Adipocyte (in vitro differentiated cells): ENCODE measurements at regions not wholly inside any gene's neighbourhood (a gene's known extent, or its start where the extent isn't known, plus 50 kb on each side); places are given as distances from the start of the nearest gene placed in this dataset.

Experiments used
- DNase-seq: peaks from one replicate; pipeline ENCODE4 v3.0.0-alpha.2; 2015; ENCODE audit warnings: low read depth
- H3K27me3 ChIP-seq: replicated peaks from 2 replicates; pipeline ENCODE4 v1.7.0; 2013; ENCODE audit warnings: mild to moderate bottlenecking, low read length, moderate library complexity; ENCODE audit not compliant: control insufficient read depth, insufficient read depth
- H3K36me3 ChIP-seq: 2 replicates; pipeline ENCODE4 v1.7.0; 2013; ENCODE audit warnings: low read length, mild to moderate bottlenecking, moderate library complexity; ENCODE audit not compliant: control insufficient read depth, insufficient read depth, severe bottlenecking
- H3K4me1 ChIP-seq: 2 replicates; pipeline ENCODE4 v1.7.0; 2013; ENCODE audit warnings: mild to moderate bottlenecking, low read length, moderate library complexity; ENCODE audit not compliant: control insufficient read depth, insufficient read depth
- H3K4me3 ChIP-seq: 2 replicates; pipeline ENCODE4 v1.7.0; 2013; ENCODE audit warnings: mild to moderate bottlenecking, low read length, moderate library complexity
- H3K9ac ChIP-seq: 2 replicates; pipeline ENCODE4 v1.7.0; 2013; ENCODE audit warnings: mild to moderate bottlenecking, low read length, moderate library complexity
- H3K9me3 ChIP-seq: 2 replicates; pipeline ENCODE4 v1.7.0; 2013; ENCODE audit warnings: mild to moderate bottlenecking, low read length, moderate library complexity; ENCODE audit not compliant: control insufficient read depth

GRCh38 chr5:155952486-155953089, 374.4 kb upstream of the SGCD start:
- Histone ChIP-seq H3K4me3 (no peak overlapping the region), H3K9me3 (no peaks in the 10 kb centered on the region), H3K27me3 (no peaks in the 10 kb centered on the region), H3K4me1 (peaks cover 2% of the 10 kb centered on the region), H3K36me3 (no peaks in the 10 kb centered on the region), H3K9ac (no peak overlapping the region)
- DNase-seq = no peak

DNA sequence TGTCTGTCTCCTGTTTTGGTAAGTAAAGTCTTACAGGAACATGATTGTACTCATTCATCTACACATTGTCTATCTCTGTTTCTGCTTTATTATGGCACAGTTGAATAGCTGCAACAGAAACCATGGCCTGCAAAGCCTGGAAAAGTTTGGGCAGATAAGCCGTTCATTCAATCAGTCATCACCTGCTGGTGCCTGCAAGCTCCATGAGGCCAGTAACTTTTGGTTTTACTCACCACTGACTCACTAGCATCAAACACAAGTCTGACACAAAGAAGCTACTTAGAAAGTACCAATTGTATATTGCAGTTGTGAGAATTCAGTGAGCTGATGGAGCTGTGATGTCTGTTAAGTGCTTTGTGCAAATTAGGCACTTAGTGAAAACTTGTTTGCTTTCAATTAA, 373.6 kb upstream of the SGCD start:
- Histone ChIP-seq H3K9me3 (no peaks in the 10 kb centered on the region), H3K4me3 (no peak overlapping the region), H3K27me3 (no peaks in the 10 kb centered on the region), H3K36me3 (no peaks in the 10 kb centered on the region), H3K9ac (no peak overlapping the region), H3K4me1 (no peaks in the 10 kb centered on the region)
- DNase-seq = no peak

DNA sequence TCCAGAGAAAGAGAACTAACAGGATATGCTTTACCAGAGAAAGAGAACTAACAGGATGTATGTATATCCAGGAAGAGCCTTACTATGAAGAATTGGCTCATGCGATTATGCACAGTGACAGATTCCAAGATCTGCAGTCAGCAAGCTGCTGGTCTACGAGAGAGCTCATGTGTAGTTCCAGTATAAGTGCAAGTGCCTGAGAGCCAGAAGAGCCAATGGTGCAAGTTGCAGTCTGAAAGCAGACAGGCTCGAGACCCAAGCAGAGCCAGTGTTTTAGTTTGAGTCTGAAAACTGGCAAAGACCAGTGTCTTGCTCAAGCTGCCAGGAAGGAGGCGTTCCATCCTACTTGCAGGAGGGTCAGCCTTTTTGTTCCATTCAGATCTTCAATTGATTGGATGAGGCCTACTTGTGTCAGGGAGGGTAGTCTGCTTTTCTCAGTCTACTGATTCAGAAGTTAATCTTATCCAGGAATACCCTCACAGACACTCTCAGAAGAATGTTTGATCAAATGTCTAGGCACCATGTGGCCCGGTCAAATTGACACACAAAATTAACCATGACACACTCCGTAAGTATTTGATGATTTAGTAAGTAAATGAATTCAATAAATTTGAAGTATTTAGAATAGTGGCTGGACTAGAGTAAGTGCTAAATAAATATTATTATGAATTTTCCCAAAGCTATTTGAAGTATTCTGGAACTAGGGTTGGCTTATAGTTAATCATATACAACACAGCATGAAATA, 372.1 kb upstream of the SGCD start:
- Histone ChIP-seq H3K36me3 (no peaks in the 10 kb centered on the region), H3K9ac (no peak overlapping the region), H3K4me3 (no peak overlapping the region), H3K4me1 (no peaks in the 10 kb centered on the region), H3K9me3 (no peaks in the 10 kb centered on the region), H3K27me3 (no peaks in the 10 kb centered on the region)
- DNase-seq = no peak

- DNase-seq = no peak
- Histone ChIP-seq H3K4me1 (no peaks in the 10 kb centered on the region), H3K9me3 (no peaks in the 10 kb centered on the region), H3K27me3 (no peaks in the 10 kb centered on the region), H3K4me3 (no peak overlapping the region), H3K36me3 (no peaks in the 10 kb centered on the region), H3K9ac (no peak overlapping the region)
These were observed 369.1 kb upstream of the SGCD start for GRCh38 chr5:155957884-155958283.

DNA sequence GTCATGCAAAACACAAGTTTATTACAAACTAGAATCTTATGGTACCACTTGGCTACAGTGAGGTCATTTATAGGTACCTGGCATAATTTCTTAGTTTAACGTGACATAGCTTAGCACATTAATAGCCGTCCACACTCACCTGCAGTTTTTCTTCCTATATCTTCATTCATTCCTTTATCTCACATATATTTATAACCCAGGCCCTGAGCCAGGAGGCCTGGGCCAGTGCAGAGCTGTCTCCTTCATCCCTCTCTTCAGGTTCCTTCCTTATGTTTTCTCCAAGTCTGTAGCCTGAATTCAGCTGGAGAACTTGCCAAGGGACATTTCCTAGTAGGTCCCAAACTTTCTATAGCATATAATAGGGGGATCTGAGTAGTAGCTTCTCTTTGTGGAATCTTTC, 367.9 kb upstream of the SGCD start:
- no peak overlapping the region for H3K4me3 ChIP-seq
- no peaks in the 10 kb centered on the region for H3K4me1 ChIP-seq
- H3K27me3 ChIP-seq = no peaks in the 10 kb centered on the region

DNA sequence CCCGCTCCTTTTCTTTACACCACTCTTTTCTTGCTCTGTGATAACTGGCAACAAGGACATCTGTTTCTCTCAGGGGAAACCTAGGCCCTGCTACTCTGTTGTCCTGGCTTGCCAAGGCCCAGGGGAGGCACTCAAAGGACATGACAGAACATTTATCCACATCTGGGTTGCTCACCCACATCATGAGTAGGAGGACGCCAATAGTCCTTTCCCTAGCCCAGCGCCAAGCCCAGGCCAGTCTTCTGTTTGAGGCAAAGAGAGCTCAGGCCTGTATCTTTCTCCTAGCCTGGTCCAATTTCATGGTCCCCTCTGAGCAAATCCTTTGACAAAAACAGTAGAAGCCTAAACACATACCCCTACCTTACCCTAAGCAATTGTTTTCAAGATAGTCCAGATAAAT, 366.8 kb upstream of the SGCD start:
- Histone ChIP-seq H3K27me3 (no peaks in the 10 kb centered on the region), H3K9ac (no peak overlapping the region), H3K4me3 (no peak overlapping the region), H3K36me3 (no peaks in the 10 kb centered on the region), H3K4me1 (no peaks in the 10 kb centered on the region), H3K9me3 (no peaks in the 10 kb centered on the region)
- no peak for DNase-seq

More for the DNA sequence above, 367.9 kb upstream of the SGCD start:
- no peak for DNase-seq
- no peaks in the 10 kb centered on the region for H3K9me3 ChIP-seq
- no peaks in the 10 kb centered on the region for H3K36me3 ChIP-seq
- no peak overlapping the region for H3K9ac ChIP-seq

DNA sequence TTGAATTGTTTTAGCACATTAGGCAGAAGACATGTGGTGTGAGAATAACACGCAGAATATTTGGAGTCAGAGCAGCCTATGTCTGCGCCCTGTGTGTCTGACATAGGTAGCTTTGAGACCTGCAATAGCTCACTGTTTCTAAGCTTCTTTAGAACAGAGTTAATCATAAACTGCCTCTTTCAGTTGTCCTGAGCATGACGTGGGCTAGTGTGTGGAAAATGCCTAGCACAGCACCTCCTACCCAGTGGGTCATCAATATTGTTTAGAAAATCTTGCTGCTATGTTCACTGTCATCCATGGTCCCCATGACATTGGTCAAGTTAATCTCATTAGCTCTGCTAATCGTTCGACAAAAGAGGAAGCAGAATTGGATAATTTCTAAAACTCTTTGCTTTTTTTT, 357.4 kb upstream of the SGCD start:
- DNase-seq = no peak
- no peaks in the 10 kb centered on the region for H3K4me1 ChIP-seq
- H3K9me3 ChIP-seq = no peaks in the 10 kb centered on the region
- H3K9ac ChIP-seq = no peak overlapping the region
- no peaks in the 10 kb centered on the region for H3K36me3 ChIP-seq
- no peak overlapping the region for H3K4me3 ChIP-seq
- H3K27me3 ChIP-seq = no peaks in the 10 kb centered on the region

- Histone ChIP-seq H3K4me1 (peaks cover 10% of the 10 kb centered on the region), H3K27me3 (no peaks in the 10 kb centered on the region), H3K9ac (no peak overlapping the region), H3K36me3 (no peaks in the 10 kb centered on the region), H3K4me3 (no peak overlapping the region), H3K9me3 (no peaks in the 10 kb centered on the region)
- no peak for DNase-seq
These were observed 352.6 kb upstream of the SGCD start for GRCh38 chr5:155974369-155974768.

- Histone ChIP-seq H3K4me1 (peaks cover 11% of the 10 kb centered on the region), H3K36me3 (no peaks in the 10 kb centered on the region), H3K4me3 (no peak overlapping the region), H3K9ac (no peak overlapping the region), H3K27me3 (no peaks in the 10 kb centered on the region), H3K9me3 (no peaks in the 10 kb centered on the region)
- no peak for DNase-seq
These were observed 348.1 kb upstream of the SGCD start for GRCh38 chr5:155978850-155979249.

- Histone ChIP-seq H3K9me3 (no peaks in the 10 kb centered on the region), H3K36me3 (no peaks in the 10 kb centered on the region), H3K4me1 (peaks cover 11% of the 10 kb centered on the region), H3K27me3 (no peaks in the 10 kb centered on the region), H3K4me3 (no peak overlapping the region), H3K9ac (no peak overlapping the region)
- DNase-seq = no peak
These were observed 344.6 kb upstream of the SGCD start for GRCh38 chr5:155982354-155982753.

GRCh38 chr5:155983954-155984353, 343.0 kb upstream of the SGCD start:
- DNase-seq = peak; percentile 74
- peaks cover 5% of the 10 kb centered on the region for H3K4me1 ChIP-seq
- no peaks in the 10 kb centered on the region for H3K27me3 ChIP-seq
- no peaks in the 10 kb centered on the region for H3K9me3 ChIP-seq
- no peak overlapping the region for H3K4me3 ChIP-seq
- no peaks in the 10 kb centered on the region for H3K36me3 ChIP-seq
- H3K9ac ChIP-seq = no peak overlapping the region
